ENCODE measurements at regions not wholly inside any gene's neighbourhood (a gene's known extent, or its start where the extent isn't known, plus 50 kb on each side); places are given as distances from the start of the nearest gene placed in this dataset.
"Not testable (repeated sequence)": the region's sequence is repeated elsewhere in the genome, so short reads cannot be mapped to it uniquely, and the experiment has no call there.

DNA sequence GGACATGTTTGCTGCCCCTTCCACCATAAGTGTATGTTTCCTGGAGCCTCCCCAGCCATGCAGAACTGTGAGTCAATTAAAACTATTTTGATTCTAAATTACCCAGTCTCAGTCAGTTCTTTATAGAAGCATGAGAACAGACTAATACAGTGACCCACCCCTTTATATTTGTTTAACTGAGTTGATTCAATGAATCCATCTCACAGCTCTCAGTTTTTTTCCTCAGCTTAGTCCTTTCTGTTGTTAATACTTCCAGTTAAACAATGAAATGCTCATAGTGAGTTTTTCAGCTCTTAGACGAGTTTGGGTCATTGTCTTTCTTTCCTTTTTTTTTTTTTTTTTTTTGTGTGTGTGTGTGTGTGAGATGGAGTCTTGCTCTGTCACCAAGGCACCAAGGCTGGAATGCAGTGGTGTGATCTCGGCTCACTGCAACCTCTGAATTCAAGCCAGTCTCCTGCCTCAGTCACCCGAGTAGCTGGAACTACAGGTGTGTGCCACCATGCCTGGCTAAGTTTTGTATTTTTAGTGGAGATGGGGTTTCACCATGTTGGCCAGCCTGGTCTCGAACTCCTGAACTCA is 627.4 kb downstream of the SPATA31A7 start:
- in situ Hi-C loops (cut with HindIII; ENCODE audit: low sequenced_read_pairs); DNase-seq (ENCODE audit: low read depth, low spot score); H3K4me3 ChIP-seq (ENCODE audit: low read depth, low read length): not testable (repeated sequence)

DNA sequence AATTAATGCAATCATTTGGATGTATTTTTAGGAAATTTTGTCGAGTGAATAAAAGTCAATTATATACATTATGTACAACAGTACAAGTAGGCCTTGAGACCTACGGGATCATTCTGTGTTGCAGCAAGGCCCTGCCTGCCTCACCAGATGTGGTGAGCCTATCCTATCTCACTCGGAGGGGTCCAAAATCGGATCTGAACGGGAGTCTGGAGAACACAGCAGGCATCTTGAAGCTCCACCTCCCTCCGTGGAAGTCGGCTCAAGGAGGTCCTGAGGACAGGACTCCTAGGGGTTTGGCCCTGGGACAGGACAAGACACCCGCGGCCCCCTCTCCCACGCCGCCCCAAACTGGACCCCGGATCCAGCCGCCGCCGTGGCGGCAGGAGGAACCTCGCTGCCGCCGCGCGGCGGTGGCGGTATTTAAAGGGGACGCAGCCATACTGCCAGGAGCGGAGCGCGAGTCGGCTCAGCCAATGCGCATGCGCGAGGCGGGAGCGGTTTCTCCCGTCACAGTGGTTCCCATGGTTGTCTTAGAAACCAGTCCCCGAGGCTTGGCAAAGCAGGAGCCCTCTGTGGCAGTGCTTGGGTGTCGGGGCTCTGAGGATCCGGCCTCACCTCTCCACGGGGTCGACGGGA is 663.9 kb downstream of the SPATA31A7 start:
- H3K4me3 ChIP-seq (ENCODE audit: low read depth, low read length); in situ Hi-C loops (cut with HindIII; ENCODE audit: low sequenced_read_pairs); DNase-seq (ENCODE audit: low read depth, low spot score): not testable (repeated sequence)

DNA sequence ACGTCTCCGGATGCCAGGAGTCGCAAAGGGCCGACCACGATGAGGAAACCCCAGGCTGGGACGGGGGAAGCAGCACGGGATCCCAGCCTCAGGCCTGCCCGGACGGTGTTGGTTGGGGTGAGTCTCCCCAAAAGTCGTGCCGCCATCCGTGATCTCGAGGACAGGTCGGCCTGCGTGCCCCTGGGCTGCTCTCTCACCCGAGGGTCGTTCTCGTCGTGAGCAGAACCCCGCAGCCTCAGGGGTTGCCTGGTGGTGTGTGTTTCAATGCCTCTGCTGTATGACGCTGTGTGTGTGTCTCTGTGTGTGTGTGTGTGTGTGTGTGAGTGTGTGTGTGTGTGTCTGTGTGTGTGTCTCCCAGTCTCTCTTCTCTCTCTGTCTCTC is 664.4 kb downstream of the SPATA31A7 start:
- in situ Hi-C loops (cut with HindIII; ENCODE audit: low sequenced_read_pairs) = not testable (repeated sequence)

DNA sequence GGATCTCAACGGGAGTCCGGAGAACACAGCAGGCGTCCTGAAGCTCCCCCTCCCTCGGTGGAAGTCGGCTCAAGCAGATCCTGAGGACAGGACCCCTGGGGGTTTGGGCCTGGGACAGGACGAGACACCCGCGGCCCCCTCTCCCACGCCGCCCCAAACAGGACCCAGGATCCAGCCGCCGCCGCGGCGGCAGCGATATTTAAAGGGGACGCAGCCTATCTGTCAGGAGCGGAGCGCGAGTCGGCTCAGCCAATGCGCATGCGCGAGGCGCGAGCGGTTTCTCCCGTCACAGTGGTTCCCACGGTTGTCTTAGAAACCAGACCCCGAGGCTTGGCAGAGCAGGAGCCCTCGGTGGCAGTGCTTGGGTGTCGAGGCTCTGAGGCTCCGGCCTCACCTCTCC is 666.4 kb downstream of the SPATA31A7 start:
- in situ Hi-C loops (cut with HindIII; ENCODE audit: low sequenced_read_pairs); H3K4me3 ChIP-seq (ENCODE audit: low read depth, low read length): not testable (repeated sequence)

More for the DNA sequence above, 664.4 kb downstream of the SPATA31A7 start:
- DNase-seq (ENCODE audit: low read depth, low spot score) = not testable (repeated sequence)
- H3K4me3 ChIP-seq (ENCODE audit: low read depth, low read length) = peak overlapping the region; percentile 35

DNA sequence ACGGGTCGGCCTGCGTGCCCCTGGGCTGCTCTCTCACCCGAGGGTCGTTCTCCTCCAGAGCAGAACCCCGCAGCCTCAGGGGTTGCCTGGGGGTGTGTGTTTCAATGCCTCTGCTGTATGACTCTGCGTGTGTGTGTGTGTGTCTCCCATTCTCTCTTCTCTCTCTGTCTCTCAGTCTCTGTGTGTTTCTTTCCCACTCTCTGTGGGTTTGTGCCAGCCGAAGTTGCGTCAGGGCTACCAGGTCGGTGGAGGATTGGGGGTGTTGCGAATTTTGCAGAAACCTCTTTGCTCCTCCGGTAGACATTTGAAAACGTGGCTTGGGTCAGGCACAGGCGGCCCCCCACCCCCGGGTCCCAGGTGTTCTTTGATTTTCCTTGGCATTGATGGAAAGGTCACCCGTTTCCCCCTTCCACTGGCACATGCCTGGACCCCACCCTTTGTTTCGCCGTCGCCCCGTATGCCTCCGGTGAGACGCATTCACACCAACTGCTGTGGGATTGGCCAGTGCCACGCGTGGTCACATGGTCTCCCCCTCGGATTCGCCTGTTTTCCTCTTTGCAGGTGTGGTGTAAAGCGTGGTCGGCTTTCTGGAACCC is 667.1 kb downstream of the SPATA31A7 start:
- in situ Hi-C loops (cut with HindIII; ENCODE audit: low sequenced_read_pairs); DNase-seq (ENCODE audit: low read depth, low spot score); H3K4me3 ChIP-seq (ENCODE audit: low read depth, low read length): not testable (repeated sequence)

More for the DNA sequence above, 666.4 kb downstream of the SPATA31A7 start:
- DNase-seq (ENCODE audit: low read depth, low spot score) = not testable (repeated sequence)

DNA sequence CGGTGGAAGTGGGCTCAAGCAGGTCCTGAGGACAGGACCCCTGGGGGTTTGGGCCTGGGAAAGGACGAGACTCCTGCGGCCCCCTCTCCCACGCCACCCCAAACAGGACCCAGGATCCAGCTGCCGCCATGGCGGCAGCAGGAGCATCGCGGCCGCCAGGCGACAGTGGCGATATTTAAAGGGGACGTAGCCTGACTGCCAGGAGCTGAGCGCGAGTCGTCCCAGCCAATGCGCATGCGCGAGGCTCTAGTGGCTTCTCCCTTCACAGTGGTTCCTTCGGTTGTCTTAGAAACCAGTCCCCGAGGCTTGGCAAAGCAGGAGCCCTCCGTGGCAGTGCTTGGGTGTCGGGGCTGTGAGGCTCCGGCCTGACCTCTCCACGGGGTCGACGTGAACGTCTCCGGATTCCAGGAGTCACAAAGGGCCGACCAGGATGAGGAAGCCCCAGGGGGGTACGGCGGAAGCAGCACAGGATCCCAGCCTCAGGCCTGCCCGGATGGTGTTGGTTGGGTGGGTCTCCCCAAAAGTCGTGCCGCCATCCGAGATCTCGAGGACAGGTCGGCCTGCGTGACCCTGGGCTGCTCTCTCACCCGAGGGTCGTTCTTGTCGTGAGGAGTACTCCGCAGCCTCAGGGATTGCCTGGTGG is 668.0 kb downstream of the SPATA31A7 start:
- in situ Hi-C loops (cut with HindIII; ENCODE audit: low sequenced_read_pairs); DNase-seq (ENCODE audit: low read depth, low spot score); H3K4me3 ChIP-seq (ENCODE audit: low read depth, low read length): not testable (repeated sequence)

DNA sequence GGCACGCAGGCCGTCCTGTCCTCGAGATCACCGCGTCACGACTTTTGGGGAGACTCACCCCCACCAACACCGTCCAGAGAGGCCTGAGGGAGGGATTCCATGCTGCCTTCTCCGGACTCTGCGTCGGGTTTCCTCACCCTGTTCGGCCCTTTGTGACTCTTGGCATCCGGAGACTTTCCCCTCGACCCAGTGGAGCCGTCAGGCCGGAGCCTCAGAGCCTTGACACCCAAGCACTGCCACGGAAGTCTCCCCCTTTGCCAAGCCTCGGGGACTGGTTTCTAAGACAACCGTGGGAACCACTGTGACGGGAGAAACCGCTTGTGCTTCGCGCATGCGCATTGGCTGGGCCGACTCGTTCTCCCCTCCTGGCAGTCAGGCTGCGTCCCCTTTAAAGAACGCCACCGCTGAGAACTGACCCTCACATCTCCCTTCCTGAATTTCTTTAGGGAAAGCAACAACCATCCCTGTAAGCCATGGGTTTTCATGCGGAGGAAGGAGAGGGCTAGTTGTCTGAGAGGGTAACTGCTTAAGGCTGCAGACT is 672.7 kb downstream of the SPATA31A7 start:
- in situ Hi-C loops (cut with HindIII; ENCODE audit: low sequenced_read_pairs); DNase-seq (ENCODE audit: low read depth, low spot score): not testable (repeated sequence)

DNA sequence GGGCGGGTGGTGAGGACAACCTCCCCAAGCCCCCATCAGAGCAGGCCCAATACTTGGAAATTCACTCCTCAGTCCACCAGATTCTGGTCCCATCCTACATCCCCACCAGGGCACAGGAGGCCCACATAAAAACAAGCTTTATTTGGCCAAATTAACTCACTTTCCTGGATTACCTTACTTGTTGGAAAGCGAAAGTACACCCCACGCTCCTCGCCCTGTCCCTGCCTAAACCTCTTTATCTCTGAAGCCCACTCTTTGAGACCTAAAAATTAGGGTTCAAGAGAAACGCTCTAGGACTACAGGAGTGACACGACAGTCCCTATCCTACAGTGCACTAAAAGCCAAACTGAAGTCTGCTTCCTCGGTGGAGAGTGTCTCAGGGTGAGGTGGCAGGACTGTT is 674.6 kb downstream of the SPATA31A7 start:
- DNase-seq (ENCODE audit: low read depth, low spot score); in situ Hi-C loops (cut with HindIII; ENCODE audit: low sequenced_read_pairs); H3K4me3 ChIP-seq (ENCODE audit: low read depth, low read length): not testable (repeated sequence)

More for the DNA sequence above, 672.7 kb downstream of the SPATA31A7 start:
- not testable (repeated sequence) for H3K4me3 ChIP-seq (ENCODE audit: low read depth, low read length)

DNA sequence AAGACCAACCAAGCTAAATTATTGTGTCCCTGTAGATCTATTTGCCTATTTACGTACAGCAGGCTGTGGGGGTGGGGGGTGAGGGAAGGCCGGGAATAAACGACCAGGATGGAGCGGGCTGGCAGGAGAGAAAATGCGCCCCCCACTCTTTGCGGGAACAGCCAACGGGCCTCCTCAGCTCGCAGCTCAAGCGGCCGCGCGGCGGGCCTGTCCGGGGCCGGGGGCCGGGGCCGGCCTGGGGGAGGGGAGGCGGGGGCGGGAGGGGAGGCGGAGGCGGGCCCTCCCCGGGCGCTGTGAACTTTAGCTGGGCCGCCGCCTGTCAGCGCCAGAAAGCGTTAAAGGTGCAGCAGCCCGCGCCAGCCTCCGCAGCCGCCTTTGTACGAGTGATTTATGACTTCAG is 679.1 kb downstream of the SPATA31A7 start:
- in situ Hi-C loops (cut with HindIII; ENCODE audit: low sequenced_read_pairs) = not testable (repeated sequence)

DNA sequence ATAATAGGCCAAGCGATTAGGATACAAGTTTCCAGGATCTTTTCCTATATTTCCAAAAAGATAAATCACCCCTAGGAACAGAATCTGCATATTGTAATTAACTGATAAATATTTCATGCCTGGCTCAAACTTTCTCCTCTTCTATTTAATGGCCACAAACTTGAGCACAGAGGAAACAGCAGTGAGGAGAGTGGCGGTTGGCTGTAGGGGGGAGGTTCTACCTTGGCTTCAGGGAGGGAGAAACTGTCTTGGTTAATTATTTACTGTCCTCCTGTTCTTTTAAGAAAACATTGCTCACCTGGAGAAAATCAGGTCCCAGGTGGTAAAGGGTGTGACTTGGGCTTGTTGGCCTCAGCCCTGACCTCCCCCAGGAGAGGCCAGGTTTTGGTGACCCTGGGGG is 682.5 kb downstream of the SPATA31A7 start:
- H3K4me3 ChIP-seq (ENCODE audit: low read depth, low read length); DNase-seq (ENCODE audit: low read depth, low spot score); in situ Hi-C loops (cut with HindIII; ENCODE audit: low sequenced_read_pairs): not testable (repeated sequence)

More for the DNA sequence above, 679.1 kb downstream of the SPATA31A7 start:
- H3K4me3 ChIP-seq (ENCODE audit: low read depth, low read length); DNase-seq (ENCODE audit: low read depth, low spot score): not testable (repeated sequence)

All from astrocyte of the spinal cord (primary cell).